Type B pancreatic cell (in vitro differentiated cells): ENCODE measurements at regions not wholly inside any gene's neighbourhood (a gene's known extent, or its start where the extent isn't known, plus 50 kb on each side); places are given as distances from the start of the nearest gene placed in this dataset.

Experiments used
- DNase-seq: peaks from one replicate; pipeline ENCODE4 v3.0.0; 2021; ENCODE audit warnings: mixed read lengths; ENCODE audit not compliant: unreplicated experiment; ENCODE audit errors: extremely low spot score
- H3K27ac Mint-ChIP-seq: 2 replicates; pipeline ENCODE4 v1.8.0; 2021; ENCODE audit warnings: mild to moderate bottlenecking, mixed read lengths
- H3K27me3 Mint-ChIP-seq: 2 replicates; pipeline ENCODE4 v1.8.0; 2021; ENCODE audit warnings: mixed read lengths
- H3K36me3 Mint-ChIP-seq: 2 replicates; pipeline ENCODE4 v1.8.0; 2021; ENCODE audit warnings: mixed read lengths
- H3K4me1 Mint-ChIP-seq: one replicate; pipeline ENCODE4 v1.8.0; 2021; ENCODE audit warnings: mixed read lengths; ENCODE audit not compliant: unreplicated experiment
- H3K4me3 Mint-ChIP-seq: 2 replicates; pipeline ENCODE4 v1.8.0; 2021; ENCODE audit warnings: mild to moderate bottlenecking, mixed read lengths
- H3K9me3 Mint-ChIP-seq: 2 replicates; pipeline ENCODE4 v1.8.0; 2021; ENCODE audit warnings: mixed read lengths
- TF ChIP-seq, protein P1 (sequence below): fragments of 200-600 bp; sonication (generic); conservative IDR thresholded peaks from 2 replicates; pipeline ENCODE4 v1.5.0; 2021; ENCODE audit warnings: antibody characterized with exemption, mild to moderate bottlenecking

DNA sequence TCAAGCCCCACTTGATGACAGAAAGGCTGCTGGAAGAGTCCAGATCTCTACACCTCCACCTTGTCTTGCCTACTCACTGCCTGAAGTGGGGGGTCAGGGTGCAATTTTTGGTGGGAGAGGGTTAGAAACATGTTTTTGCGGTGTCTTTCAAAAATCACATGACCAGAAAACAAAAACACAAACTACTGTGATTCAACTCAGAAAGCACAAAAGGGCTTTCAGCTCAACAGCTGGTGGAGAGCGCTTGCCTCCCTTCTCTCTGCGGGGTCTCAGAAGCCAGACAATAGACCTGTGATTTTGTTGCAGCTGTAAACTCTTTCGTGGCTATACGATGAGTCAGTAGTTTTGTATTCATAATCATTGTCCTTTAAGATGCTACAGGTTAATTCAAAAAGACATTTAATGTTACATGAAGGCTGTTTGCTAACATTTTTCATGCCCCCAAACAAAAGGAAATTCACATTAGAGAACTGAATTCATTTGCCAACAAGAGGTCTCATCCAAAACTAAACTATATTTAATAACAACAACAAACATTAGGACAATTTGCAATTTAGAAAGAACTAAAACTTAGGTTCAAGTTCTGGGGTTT is 172.6 kb upstream of the RAI14 start:
- H3K36me3 Mint-ChIP-seq, result peaks cover 6% of the 10 kb centered on the region
- no peak overlapping the region for H3K27ac Mint-ChIP-seq

GRCh38 chr5:34484216-34484920 is 171.8 kb upstream of the RAI14 start:
- TF ChIP-seq, protein P1, sequence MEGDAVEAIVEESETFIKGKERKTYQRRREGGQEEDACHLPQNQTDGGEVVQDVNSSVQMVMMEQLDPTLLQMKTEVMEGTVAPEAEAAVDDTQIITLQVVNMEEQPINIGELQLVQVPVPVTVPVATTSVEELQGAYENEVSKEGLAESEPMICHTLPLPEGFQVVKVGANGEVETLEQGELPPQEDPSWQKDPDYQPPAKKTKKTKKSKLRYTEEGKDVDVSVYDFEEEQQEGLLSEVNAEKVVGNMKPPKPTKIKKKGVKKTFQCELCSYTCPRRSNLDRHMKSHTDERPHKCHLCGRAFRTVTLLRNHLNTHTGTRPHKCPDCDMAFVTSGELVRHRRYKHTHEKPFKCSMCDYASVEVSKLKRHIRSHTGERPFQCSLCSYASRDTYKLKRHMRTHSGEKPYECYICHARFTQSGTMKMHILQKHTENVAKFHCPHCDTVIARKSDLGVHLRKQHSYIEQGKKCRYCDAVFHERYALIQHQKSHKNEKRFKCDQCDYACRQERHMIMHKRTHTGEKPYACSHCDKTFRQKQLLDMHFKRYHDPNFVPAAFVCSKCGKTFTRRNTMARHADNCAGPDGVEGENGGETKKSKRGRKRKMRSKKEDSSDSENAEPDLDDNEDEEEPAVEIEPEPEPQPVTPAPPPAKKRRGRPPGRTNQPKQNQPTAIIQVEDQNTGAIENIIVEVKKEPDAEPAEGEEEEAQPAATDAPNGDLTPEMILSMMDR, result no peak
- Mint-ChIP-seq H3K27ac (no peak overlapping the region), H3K27me3 (no peaks in the 10 kb centered on the region), H3K4me3 (no peak overlapping the region), H3K4me1 (peaks cover 46% of the 10 kb centered on the region), H3K9me3 (peaks cover 13% of the 10 kb centered on the region), H3K36me3 (peaks cover 6% of the 10 kb centered on the region)
- no peak for DNase-seq

More for the DNA sequence above, 172.6 kb upstream of the RAI14 start:
- Mint-ChIP-seq H3K4me3 (no peak overlapping the region), H3K4me1 (peaks cover 42% of the 10 kb centered on the region), H3K9me3 (peaks cover 13% of the 10 kb centered on the region), H3K27me3 (no peaks in the 10 kb centered on the region)
- TF ChIP-seq, protein P1, result no peak
- DNase-seq, result no peak

GRCh38 chr5:34485768-34486030 is 170.4 kb upstream of the RAI14 start:
- Mint-ChIP-seq H3K36me3 (peaks cover 6% of the 10 kb centered on the region), H3K4me1 (peaks cover 46% of the 10 kb centered on the region), H3K27ac (no peak overlapping the region), H3K4me3 (no peak overlapping the region), H3K27me3 (no peaks in the 10 kb centered on the region), H3K9me3 (peaks cover 12% of the 10 kb centered on the region)
- DNase-seq, result no peak
- TF ChIP-seq, protein P1, result no peak

- Mint-ChIP-seq H3K27ac (peak overlapping the region; percentile 3), H3K9me3 (peaks cover 6% of the 10 kb centered on the region), H3K27me3 (no peaks in the 10 kb centered on the region), H3K4me3 (peak overlapping the region; percentile 10), H3K36me3 (peaks cover 2% of the 10 kb centered on the region), H3K4me1 (peaks cover 52% of the 10 kb centered on the region)
- no peak for DNase-seq
- TF ChIP-seq, protein P1, result peak; percentile 96
Measured at GRCh38 chr5:34486160-34486848, 169.8 kb upstream of the RAI14 start.

- Mint-ChIP-seq H3K9me3 (peaks cover under 1% of the 10 kb centered on the region), H3K36me3 (no peaks in the 10 kb centered on the region), H3K27ac (peak overlapping the region; percentile 37), H3K27me3 (no peaks in the 10 kb centered on the region), H3K4me1 (peaks cover 57% of the 10 kb centered on the region), H3K4me3 (peak overlapping the region; percentile 2)
- TF ChIP-seq, protein P1, result no peak
- no peak for DNase-seq
Measured at GRCh38 chr5:34486849-34487158, 169.3 kb upstream of the RAI14 start.
